ENCODE measurements at regions not wholly inside any gene's neighbourhood (a gene's known extent, or its start where the extent isn't known, plus 50 kb on each side); places are given as distances from the start of the nearest gene placed in this dataset.

GRCh38 chr2:156727867-156728266, 291.7 kb downstream of the GPD2 start:
- TF ChIP-seq CTCF (IDR thresholded peaks at IDR 0.05) = no peak
- no peak for ATAC-seq
- Histone ChIP-seq H3K4me3 (no peak overlapping the region), H3K27ac (no peak overlapping the region), H3K36me3 (no peaks in the 10 kb centered on the region), H3K27me3 (no peaks in the 10 kb centered on the region), H3K4me1 (no peaks in the 10 kb centered on the region), H3K9me3 (no peaks in the 10 kb centered on the region)
- intact Hi-C loops (cut with DNase I) = no loop called here
- DNase-seq = no peak

GRCh38 chr2:156728328-156728727, 292.1 kb downstream of the GPD2 start:
- no peaks in the 10 kb centered on the region for H3K4me1 ChIP-seq
- no peak overlapping the region for H3K27ac ChIP-seq
- TF ChIP-seq CTCF (IDR thresholded peaks at IDR 0.05) (no peak), POLR2A (IDR thresholded peaks at IDR 0.05) (no peak)
- no peaks in the 10 kb centered on the region for H3K9me3 ChIP-seq
- ATAC-seq (no peak), DNase-seq (no peak)
- WGBS, 4 donors = 87 to 93% (median 89%) methylated on average over 2 of the region's 2 CpGs
- H3K36me3 ChIP-seq = no peaks in the 10 kb centered on the region
- H3K27me3 ChIP-seq = no peaks in the 10 kb centered on the region
- intact Hi-C loops (cut with DNase I) = no loop called here
- no peak overlapping the region for H3K4me3 ChIP-seq

- H3K36me3 ChIP-seq = no peaks in the 10 kb centered on the region
- no peak overlapping the region for H3K27ac ChIP-seq
- H3K4me1 ChIP-seq = no peaks in the 10 kb centered on the region
- DNase-seq (no peak), ATAC-seq (no peak)
- no peak overlapping the region for H3K4me3 ChIP-seq
- H3K9me3 ChIP-seq = no peaks in the 10 kb centered on the region
- H3K27me3 ChIP-seq = no peaks in the 10 kb centered on the region
- intact Hi-C loops (cut with DNase I) = no loop called here
- TF ChIP-seq POLR2A (IDR thresholded peaks at IDR 0.05) (no peak), CTCF (IDR thresholded peaks at IDR 0.05) (no peak)
These were observed 295.3 kb downstream of the GPD2 start for GRCh38 chr2:156731506-156731905.

GRCh38 chr2:156736950-156737349, 300.8 kb downstream of the GPD2 start:
- H3K27me3 ChIP-seq = no peaks in the 10 kb centered on the region
- H3K36me3 ChIP-seq = no peaks in the 10 kb centered on the region
- no peaks in the 10 kb centered on the region for H3K9me3 ChIP-seq
- no peak overlapping the region for H3K4me3 ChIP-seq
- ATAC-seq (no peak), DNase-seq (no peak)
- no peaks in the 10 kb centered on the region for H3K4me1 ChIP-seq
- no peak overlapping the region for H3K27ac ChIP-seq
- TF ChIP-seq CTCF (IDR thresholded peaks at IDR 0.05) = no peak
- no peak for TF ChIP-seq POLR2A (IDR thresholded peaks at IDR 0.05)
- WGBS, 4 donors = 76 to 89% (median 84%) methylated on average over 4 of the region's 4 CpGs
- intact Hi-C loops (cut with DNase I) = no loop called here

All from heart left ventricle (tissue), 16 donors.